ENCODE measurements at regions not wholly inside any gene's neighbourhood (a gene's known extent, or its start where the extent isn't known, plus 50 kb on each side); places are given as distances from the start of the nearest gene placed in this dataset.

DNA sequence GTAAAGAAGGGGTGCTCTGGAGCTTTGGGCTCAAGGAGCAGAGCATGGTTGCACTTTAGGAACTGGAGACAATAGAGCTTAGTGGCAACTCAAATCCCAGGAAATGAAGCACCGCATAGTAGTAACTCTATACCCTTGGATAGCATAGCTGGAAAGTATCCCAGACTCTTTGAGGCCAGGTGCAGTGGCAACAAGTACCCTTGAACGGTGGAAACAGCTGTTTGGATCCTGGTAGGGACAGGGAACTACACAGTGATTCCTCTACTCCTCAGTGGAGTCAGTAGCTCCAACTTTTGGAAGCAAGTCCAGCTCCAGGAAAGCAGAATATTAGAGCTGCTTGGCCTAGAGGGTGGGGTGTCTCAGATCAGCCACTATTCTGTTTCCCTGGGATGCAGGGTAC lies 129.0 kb upstream of the WSCD2 start:
- no peak overlapping the region for H3K4me3 Mint-ChIP-seq
- no peaks in the 10 kb centered on the region for H3K4me1 Mint-ChIP-seq
- DNase-seq (ENCODE audit: low read depth, low spot score): no peak
- H3K27ac Mint-ChIP-seq (ENCODE audit: unreplicated experiment): no peak overlapping the region
- H3K9me3 Mint-ChIP-seq: no peaks in the 10 kb centered on the region
- H3K36me3 Mint-ChIP-seq (ENCODE audit: low read depth): no peaks in the 10 kb centered on the region
- H3K27me3 Mint-ChIP-seq (ENCODE audit: low read depth): peaks cover 82% of the 10 kb centered on the region
- TF ChIP-seq CTCF (conservative IDR thresholded peaks at IDR 0.05): no peak

DNA sequence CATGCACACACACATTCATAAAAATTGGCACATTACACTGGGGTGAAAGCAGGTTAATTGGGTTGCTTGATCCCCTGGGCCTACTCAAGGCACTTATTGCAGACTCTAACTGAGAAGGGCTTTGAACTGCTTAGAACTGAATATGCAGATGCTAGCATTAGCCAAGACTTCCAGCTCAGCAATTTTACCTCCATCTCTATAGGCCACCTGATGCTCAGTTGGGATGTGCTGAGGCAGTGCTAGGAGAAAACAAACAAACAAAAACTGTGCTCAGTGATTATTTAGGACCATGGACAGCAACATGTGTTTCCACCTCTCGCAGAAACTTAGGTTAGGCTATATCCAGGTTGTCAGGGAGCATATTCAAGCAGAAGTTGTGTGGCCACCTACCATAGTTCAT lies 124.8 kb upstream of the WSCD2 start:
- DNase-seq (ENCODE audit: low read depth, low spot score): no peak
- Mint-ChIP-seq H3K9me3 (no peaks in the 10 kb centered on the region), H3K27ac (ENCODE audit: unreplicated experiment) (no peak overlapping the region), H3K36me3 (ENCODE audit: low read depth) (no peaks in the 10 kb centered on the region), H3K4me1 (no peaks in the 10 kb centered on the region), H3K27me3 (ENCODE audit: low read depth) (peaks cover 79% of the 10 kb centered on the region), H3K4me3 (no peak overlapping the region)
- TF ChIP-seq CTCF (conservative IDR thresholded peaks at IDR 0.05): no peak

DNA sequence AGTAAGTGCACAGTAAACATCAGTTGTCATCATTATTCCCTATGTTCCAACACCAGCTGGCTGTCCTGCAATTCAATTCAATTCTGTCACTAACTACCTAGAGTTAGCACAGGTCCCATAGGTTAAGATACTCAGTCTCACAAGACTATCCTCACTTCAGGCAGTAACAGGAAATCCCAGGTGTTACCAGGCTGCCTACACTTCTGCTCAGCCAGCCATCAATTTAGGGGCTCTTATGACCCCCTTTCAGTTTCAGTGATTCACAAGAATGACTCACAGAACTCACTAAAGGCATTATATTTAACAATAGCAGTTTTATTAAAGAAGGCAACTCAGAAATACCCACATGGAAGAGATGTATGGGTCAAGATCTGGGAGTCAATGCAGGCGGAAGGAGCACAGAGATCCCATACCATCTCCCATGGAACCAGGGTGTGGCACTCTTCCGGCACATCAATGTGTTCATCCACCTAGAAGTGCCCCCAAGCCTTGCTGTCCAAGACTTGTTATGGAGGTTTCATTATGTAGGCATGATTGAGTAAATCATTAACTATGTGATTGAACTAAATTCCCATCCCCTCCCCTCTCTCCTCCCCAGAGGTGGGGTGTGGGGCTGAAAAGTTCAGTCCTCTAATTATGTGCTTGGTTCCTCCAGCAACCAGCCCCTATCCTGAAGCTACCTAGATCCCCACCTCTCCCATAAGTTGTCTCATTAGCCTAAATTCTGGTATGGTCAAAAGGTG lies 120.8 kb upstream of the WSCD2 start:
- H3K4me1 Mint-ChIP-seq: no peaks in the 10 kb centered on the region
- no peak for TF ChIP-seq CTCF (conservative IDR thresholded peaks at IDR 0.05)

DNA sequence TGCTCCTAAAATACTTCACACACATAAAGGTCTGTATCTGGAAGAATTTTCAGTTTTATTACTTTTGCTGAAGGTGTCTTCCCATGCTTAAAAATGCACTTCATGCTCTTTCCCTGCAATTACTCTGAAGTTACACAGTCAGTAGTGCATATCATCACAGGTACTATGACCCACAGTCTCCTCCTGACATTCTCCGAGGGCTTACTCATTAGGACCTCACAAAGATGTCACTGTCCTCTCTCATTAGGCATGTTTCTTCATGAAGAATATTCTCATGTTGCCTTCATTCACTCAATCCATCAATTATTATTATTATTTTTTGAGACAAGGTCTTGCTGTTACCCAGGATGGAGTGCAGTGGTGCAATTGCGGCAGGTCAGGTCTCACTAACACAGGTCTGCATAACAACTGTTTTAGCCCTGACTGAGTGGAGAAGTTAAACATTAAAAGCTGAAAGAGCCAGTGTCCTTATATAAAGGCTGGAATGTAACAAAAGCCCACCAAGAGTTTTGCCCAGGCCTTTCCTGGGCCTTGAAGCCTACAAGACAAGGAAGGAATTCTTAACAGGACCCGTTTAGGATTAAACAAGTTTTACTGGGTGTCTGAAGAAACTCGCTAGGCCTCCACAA lies 119.5 kb upstream of the WSCD2 start:
- no peak for DNase-seq (ENCODE audit: low read depth, low spot score)
- Mint-ChIP-seq H3K27ac (ENCODE audit: unreplicated experiment) (no peak overlapping the region), H3K4me1 (no peaks in the 10 kb centered on the region), H3K27me3 (ENCODE audit: low read depth) (peaks cover 90% of the 10 kb centered on the region), H3K9me3 (no peaks in the 10 kb centered on the region), H3K36me3 (ENCODE audit: low read depth) (no peaks in the 10 kb centered on the region), H3K4me3 (no peak overlapping the region)
- no peak for TF ChIP-seq CTCF (conservative IDR thresholded peaks at IDR 0.05)

More for the DNA sequence above, 120.8 kb upstream of the WSCD2 start:
- DNase-seq (ENCODE audit: low read depth, low spot score): no peak
- Mint-ChIP-seq H3K4me3 (no peak overlapping the region), H3K27me3 (ENCODE audit: low read depth) (peaks cover 90% of the 10 kb centered on the region), H3K9me3 (no peaks in the 10 kb centered on the region), H3K27ac (ENCODE audit: unreplicated experiment) (no peak overlapping the region), H3K36me3 (ENCODE audit: low read depth) (no peaks in the 10 kb centered on the region)

- Mint-ChIP-seq H3K27me3 (ENCODE audit: low read depth) (peaks cover 84% of the 10 kb centered on the region), H3K4me3 (no peak overlapping the region), H3K36me3 (ENCODE audit: low read depth) (no peaks in the 10 kb centered on the region), H3K9me3 (no peaks in the 10 kb centered on the region), H3K27ac (ENCODE audit: unreplicated experiment) (no peak overlapping the region), H3K4me1 (no peaks in the 10 kb centered on the region)
- no peak for TF ChIP-seq CTCF (conservative IDR thresholded peaks at IDR 0.05)
- DNase-seq (ENCODE audit: low read depth, low spot score): no peak
Observed at GRCh38 chr12:108016022-108016564, 113.0 kb upstream of the WSCD2 start.
